Caco-2 (cell line): ENCODE measurements at regions not wholly inside any gene's neighbourhood (a gene's known extent, or its start where the extent isn't known, plus 50 kb on each side); places are given as distances from the start of the nearest gene placed in this dataset.

Source experiments
- BruUV-seq: library from RNA; stranded (reverse); fragments of 400-500 nt; replicated peaks from 2 replicates; lab custom pipeline; 2021; lab: Mats Ljungman, UMichigan
- CTCF ChIA-PET: fragments of 300-600 bp; sonication (Branson Sonifier 250); formaldehyde crosslinking; loops from one replicate; lab custom pipeline; 2022; ENCODE audit warnings: antibody characterized with exemption; lab: Charles Lee
- POLR2A ChIA-PET: fragments of 300-600 bp; sonication (Branson Sonifier 250); formaldehyde crosslinking; loops from one replicate; lab custom pipeline; 2022; ENCODE audit warnings: antibody characterized with exemption; lab: Charles Lee
- DNase-seq, 2 experiments: peaks; one replicate each; pipeline versions ENCODE4 v3.0.0 to v3.0.0-alpha.2; 2020 to 2022
- H3K27me3 ChIP-seq: replicated peaks from 2 replicates; pipeline ENCODE4 v1.6.0; 2011; ENCODE audit warnings: low read length; ENCODE audit not compliant: control insufficient read depth, insufficient read depth
- H3K36me3 ChIP-seq: 2 replicates; pipeline ENCODE4 v1.5.1; 2011; ENCODE audit warnings: low read length; ENCODE audit not compliant: control insufficient read depth, insufficient read depth
- H3K4me1 ChIP-seq: fragments of 250-450 bp; sonication (Bioruptor Pico); 2 replicates; pipeline ENCODE4 v1.5.1; 2020; ENCODE audit warnings: mild to moderate bottlenecking
- H3K4me3 ChIP-seq: 2 replicates; pipeline ENCODE4 v1.5.1; 2011; ENCODE audit warnings: low read depth, mild to moderate bottlenecking, control low read depth, low read length
- H3K9me3 ChIP-seq: fragments of 250-450 bp; sonication (Bioruptor Pico); 2 replicates; pipeline ENCODE4 v1.5.1; 2020; ENCODE audit warnings: mild to moderate bottlenecking, moderate library complexity
- H3K27ac Mint-ChIP-seq: one replicate; pipeline ENCODE4 v1.8.0; 2022; ENCODE audit warnings: mixed read lengths; ENCODE audit not compliant: unreplicated experiment
- H3K27me3 Mint-ChIP-seq: one replicate; pipeline ENCODE4 v1.8.0; 2022; ENCODE audit warnings: mixed read lengths; ENCODE audit not compliant: insufficient read depth, unreplicated experiment
- H3K36me3 Mint-ChIP-seq: one replicate; pipeline ENCODE4 v1.8.0; 2022; ENCODE audit warnings: mild to moderate bottlenecking, mixed read lengths; ENCODE audit not compliant: insufficient read depth, unreplicated experiment
- H3K4me1 Mint-ChIP-seq: one replicate; pipeline ENCODE4 v1.8.0; 2022; ENCODE audit warnings: low read depth, mixed read lengths; ENCODE audit not compliant: unreplicated experiment
- H3K4me3 Mint-ChIP-seq: one replicate; pipeline ENCODE4 v1.8.0; 2022; ENCODE audit warnings: mild to moderate bottlenecking, moderate library complexity, mixed read lengths; ENCODE audit not compliant: unreplicated experiment
- H3K9me3 Mint-ChIP-seq: one replicate; pipeline ENCODE4 v1.8.0; 2022; ENCODE audit warnings: mixed read lengths; ENCODE audit not compliant: unreplicated experiment
- intact Hi-C: fragments of 100-400 bp; cut with micrococcal nuclease; formaldehyde crosslinking; loops from one replicate; pipeline ENCODE4 v1.10.0; 2022; ENCODE audit not compliant: unreplicated experiment
- TF ChIP-seq, protein P1 (sequence below), 2 experiments: fragments of 200-600 bp in 1 of 2; IDR thresholded peaks; 1 replicate in 1 of 2; 2 replicates in 1 of 2; pipeline versions ENCODE4 v1.5.1 to v1.8.0; 2011 to 2022; ENCODE audit warnings: antibody characterized with exemption in 1 of 2, control low read depth in 1 of 2, inconsistent platforms in 1 of 2, low read depth in 1 of 2, low read length in 1 of 2, mild to moderate bottlenecking in 1 of 2, moderate library complexity in 1 of 2; ENCODE audit not compliant: insufficient read depth in 1 of 2, severe bottlenecking in 1 of 2, unreplicated experiment in 1 of 2

GRCh38 chr4:38454284-38454683 lies 209.7 kb upstream of the KLF3 start:
- no peak overlapping the region for H3K4me3 Mint-ChIP-seq
- DNase-seq, result no peak
- no TSS peak for BruUV-seq
- no peaks in the 10 kb centered on the region for H3K36me3 Mint-ChIP-seq
- H3K27me3 ChIP-seq, result no peaks in the 10 kb centered on the region
- H3K4me1 Mint-ChIP-seq, result peaks cover 11% of the 10 kb centered on the region
- ChIA-PET CTCF (no interaction called here), POLR2A (no interaction called here)
- intact Hi-C loops, result no loop called here
- TF ChIP-seq, protein P1, sequence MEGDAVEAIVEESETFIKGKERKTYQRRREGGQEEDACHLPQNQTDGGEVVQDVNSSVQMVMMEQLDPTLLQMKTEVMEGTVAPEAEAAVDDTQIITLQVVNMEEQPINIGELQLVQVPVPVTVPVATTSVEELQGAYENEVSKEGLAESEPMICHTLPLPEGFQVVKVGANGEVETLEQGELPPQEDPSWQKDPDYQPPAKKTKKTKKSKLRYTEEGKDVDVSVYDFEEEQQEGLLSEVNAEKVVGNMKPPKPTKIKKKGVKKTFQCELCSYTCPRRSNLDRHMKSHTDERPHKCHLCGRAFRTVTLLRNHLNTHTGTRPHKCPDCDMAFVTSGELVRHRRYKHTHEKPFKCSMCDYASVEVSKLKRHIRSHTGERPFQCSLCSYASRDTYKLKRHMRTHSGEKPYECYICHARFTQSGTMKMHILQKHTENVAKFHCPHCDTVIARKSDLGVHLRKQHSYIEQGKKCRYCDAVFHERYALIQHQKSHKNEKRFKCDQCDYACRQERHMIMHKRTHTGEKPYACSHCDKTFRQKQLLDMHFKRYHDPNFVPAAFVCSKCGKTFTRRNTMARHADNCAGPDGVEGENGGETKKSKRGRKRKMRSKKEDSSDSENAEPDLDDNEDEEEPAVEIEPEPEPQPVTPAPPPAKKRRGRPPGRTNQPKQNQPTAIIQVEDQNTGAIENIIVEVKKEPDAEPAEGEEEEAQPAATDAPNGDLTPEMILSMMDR (IDR thresholded peaks at IDR 0.05; ENCODE audit: insufficient read depth in 1 of 2, low read depth in 1 of 2, low read length in 1 of 2, severe bottlenecking in 1 of 2, unreplicated experiment in 1 of 2), result no peak
- H3K27ac Mint-ChIP-seq, result no peak overlapping the region
- no peaks in the 10 kb centered on the region for H3K9me3 ChIP-seq
- peaks cover 10% of the 10 kb centered on the region for H3K4me1 ChIP-seq
- no peaks in the 10 kb centered on the region for H3K27me3 Mint-ChIP-seq
- H3K9me3 Mint-ChIP-seq, result no peaks in the 10 kb centered on the region
- no peaks in the 10 kb centered on the region for H3K36me3 ChIP-seq
- H3K4me3 ChIP-seq, result no peak overlapping the region

DNA sequence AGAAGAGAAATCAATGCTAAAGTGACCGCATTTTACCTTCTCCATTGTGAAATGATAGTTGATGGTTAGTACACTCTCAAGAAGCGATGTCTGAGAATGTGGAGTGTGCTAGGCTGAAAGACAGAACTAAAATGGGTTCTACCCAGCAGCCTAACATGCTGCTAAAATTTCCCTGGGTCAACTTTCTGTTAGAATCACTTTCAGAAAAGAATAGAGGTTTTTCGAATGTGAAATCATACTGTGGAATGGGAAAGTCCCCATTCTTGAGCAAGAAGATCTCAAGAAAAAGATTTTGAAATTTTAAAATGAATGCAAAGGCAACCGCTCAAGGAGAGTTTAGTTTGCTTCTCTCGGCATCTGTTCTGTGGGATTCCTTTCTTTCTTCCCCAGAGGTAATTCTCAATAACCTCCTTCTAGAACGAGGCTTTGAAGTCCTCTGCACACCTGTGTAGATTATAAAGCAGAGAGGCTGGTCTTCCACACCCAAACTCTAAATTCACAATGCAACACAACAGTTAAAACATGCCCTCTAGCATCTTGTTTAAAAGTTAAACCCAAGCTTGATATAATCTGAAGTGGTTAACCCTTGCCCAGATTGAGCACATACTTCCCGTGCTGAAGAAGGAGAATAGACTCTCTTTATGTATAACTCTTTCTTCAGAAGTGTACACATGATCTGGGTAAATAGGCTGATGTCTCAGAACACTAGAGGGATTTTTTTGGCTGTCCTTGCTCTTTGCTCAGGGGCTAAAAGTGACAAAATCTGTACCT lies 208.7 kb upstream of the KLF3 start:
- TF ChIP-seq, protein P1 (IDR thresholded peaks at IDR 0.05; ENCODE audit: insufficient read depth in 1 of 2, low read depth in 1 of 2, low read length in 1 of 2, severe bottlenecking in 1 of 2, unreplicated experiment in 1 of 2), result no peak
- DNase-seq, result no peak
- Histone ChIP-seq H3K9me3 (no peaks in the 10 kb centered on the region), H3K36me3 (no peaks in the 10 kb centered on the region), H3K4me1 (peaks cover 5% of the 10 kb centered on the region), H3K4me3 (no peak overlapping the region), H3K27me3 (no peaks in the 10 kb centered on the region)
- BruUV-seq, result no TSS peak
- intact Hi-C loops, result no loop called here
- POLR2A ChIA-PET, result interaction anchor here (0.5 kb wide), 1 partner anchor 31 kb away, joined by 7 read pairs; no protein-coding TSS in a partner anchor
- Mint-ChIP-seq H3K4me3 (no peak overlapping the region), H3K36me3 (no peaks in the 10 kb centered on the region), H3K27me3 (no peaks in the 10 kb centered on the region), H3K9me3 (no peaks in the 10 kb centered on the region), H3K4me1 (peaks cover 11% of the 10 kb centered on the region), H3K27ac (no peak overlapping the region)
- CTCF ChIA-PET, result no interaction called here

GRCh38 chr4:38456096-38456495 lies 207.9 kb upstream of the KLF3 start:
- H3K4me1 Mint-ChIP-seq, result peaks cover 11% of the 10 kb centered on the region
- no peaks in the 10 kb centered on the region for H3K36me3 Mint-ChIP-seq
- ChIA-PET CTCF (no interaction called here), POLR2A (no interaction called here)
- H3K27ac Mint-ChIP-seq, result no peak overlapping the region
- DNase-seq, result no peak
- no TSS peak for BruUV-seq
- H3K27me3 Mint-ChIP-seq, result no peaks in the 10 kb centered on the region
- intact Hi-C loops, result no loop called here
- H3K4me3 Mint-ChIP-seq, result no peak overlapping the region
- TF ChIP-seq, protein P1 (IDR thresholded peaks at IDR 0.05; ENCODE audit: insufficient read depth in 1 of 2, low read depth in 1 of 2, low read length in 1 of 2, severe bottlenecking in 1 of 2, unreplicated experiment in 1 of 2), result no peak
- no peak overlapping the region for H3K4me3 ChIP-seq
- no peaks in the 10 kb centered on the region for H3K36me3 ChIP-seq
- H3K9me3 ChIP-seq, result no peaks in the 10 kb centered on the region
- no peaks in the 10 kb centered on the region for H3K27me3 ChIP-seq
- H3K4me1 ChIP-seq, result no peaks in the 10 kb centered on the region
- H3K9me3 Mint-ChIP-seq, result no peaks in the 10 kb centered on the region
